ENCODE measurements at regions not wholly inside any gene's neighbourhood (a gene's known extent, or its start where the extent isn't known, plus 50 kb on each side); places are given as distances from the start of the nearest gene placed in this dataset.

DNA sequence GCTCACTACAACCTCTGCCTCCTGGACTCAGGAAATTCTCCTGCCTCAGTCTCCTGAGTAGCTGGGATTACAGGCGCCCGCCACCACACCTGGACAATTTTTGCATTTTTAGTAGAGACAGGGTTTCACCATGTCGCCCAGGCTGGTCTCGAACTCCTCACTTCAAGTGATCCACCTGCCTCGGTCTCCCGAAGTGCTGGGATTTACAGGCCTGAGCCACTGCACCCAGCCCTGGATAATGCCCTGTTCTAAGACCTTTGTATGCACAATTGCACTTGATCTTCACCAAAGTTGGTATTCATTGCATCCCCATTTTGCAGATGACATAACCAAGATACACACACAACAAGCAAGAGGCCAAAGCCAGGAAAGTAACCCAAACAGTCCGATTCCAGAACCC lies 97.7 kb upstream of the CARD11 start:
- TF ChIP-seq, protein P1, sequence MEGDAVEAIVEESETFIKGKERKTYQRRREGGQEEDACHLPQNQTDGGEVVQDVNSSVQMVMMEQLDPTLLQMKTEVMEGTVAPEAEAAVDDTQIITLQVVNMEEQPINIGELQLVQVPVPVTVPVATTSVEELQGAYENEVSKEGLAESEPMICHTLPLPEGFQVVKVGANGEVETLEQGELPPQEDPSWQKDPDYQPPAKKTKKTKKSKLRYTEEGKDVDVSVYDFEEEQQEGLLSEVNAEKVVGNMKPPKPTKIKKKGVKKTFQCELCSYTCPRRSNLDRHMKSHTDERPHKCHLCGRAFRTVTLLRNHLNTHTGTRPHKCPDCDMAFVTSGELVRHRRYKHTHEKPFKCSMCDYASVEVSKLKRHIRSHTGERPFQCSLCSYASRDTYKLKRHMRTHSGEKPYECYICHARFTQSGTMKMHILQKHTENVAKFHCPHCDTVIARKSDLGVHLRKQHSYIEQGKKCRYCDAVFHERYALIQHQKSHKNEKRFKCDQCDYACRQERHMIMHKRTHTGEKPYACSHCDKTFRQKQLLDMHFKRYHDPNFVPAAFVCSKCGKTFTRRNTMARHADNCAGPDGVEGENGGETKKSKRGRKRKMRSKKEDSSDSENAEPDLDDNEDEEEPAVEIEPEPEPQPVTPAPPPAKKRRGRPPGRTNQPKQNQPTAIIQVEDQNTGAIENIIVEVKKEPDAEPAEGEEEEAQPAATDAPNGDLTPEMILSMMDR (conservative IDR thresholded peaks at IDR 0.05; ENCODE audit: low read depth, low read length) = no peak
- no peak for TF ChIP-seq POLR2A (IDR thresholded peaks at IDR 0.05; ENCODE audit: low read depth, low read length)
- no peak for TF ChIP-seq BHLHE40 (IDR thresholded peaks at IDR 0.05; ENCODE audit: low read depth, low read length)
- TF ChIP-seq, protein P2, sequence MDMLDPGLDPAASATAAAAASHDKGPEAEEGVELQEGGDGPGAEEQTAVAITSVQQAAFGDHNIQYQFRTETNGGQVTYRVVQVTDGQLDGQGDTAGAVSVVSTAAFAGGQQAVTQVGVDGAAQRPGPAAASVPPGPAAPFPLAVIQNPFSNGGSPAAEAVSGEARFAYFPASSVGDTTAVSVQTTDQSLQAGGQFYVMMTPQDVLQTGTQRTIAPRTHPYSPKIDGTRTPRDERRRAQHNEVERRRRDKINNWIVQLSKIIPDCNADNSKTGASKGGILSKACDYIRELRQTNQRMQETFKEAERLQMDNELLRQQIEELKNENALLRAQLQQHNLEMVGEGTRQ (IDR thresholded peaks at IDR 0.05; ENCODE audit: low read depth, low read length) = no peak
- no peak for TF ChIP-seq CEBPB (IDR thresholded peaks at IDR 0.05; ENCODE audit: low read depth, low read length)
- TF ChIP-seq SMC3 (IDR thresholded peaks at IDR 0.05; ENCODE audit: low read depth, low read length) = no peak
- no peak for TF ChIP-seq RAD21 (IDR thresholded peaks at IDR 0.05; ENCODE audit: low read length)
- TF ChIP-seq RCOR1 (IDR thresholded peaks at IDR 0.05; ENCODE audit: insufficient replicate concordance, low read length) = no peak
- TF ChIP-seq MAFK (IDR thresholded peaks at IDR 0.05; ENCODE audit: low read depth, low read length) = no peak
